ENCODE measurements at regions not wholly inside any gene's neighbourhood (a gene's known extent, or its start where the extent isn't known, plus 50 kb on each side); places are given as distances from the start of the nearest gene placed in this dataset.
A peak's percentile ranks its signal among the peaks of the same experiment; 100 is the strongest.

GRCh38 chr1:10901091-10901890 is 104.8 kb upstream of the CASZ1 start:
- Histone ChIP-seq H3K9ac (ENCODE audit: insufficient read length, low read depth) (peak overlapping the region; percentile 72), H3K27me3 (ENCODE audit: insufficient read depth, insufficient read length) (no peaks in the 10 kb centered on the region), H3K4me1 (ENCODE audit: insufficient read depth, insufficient read length) (peaks cover 23% of the 10 kb centered on the region), H3K4me3 (ENCODE audit: insufficient read length, low read depth) (peak overlapping the region; percentile 35), H3K36me3 (ENCODE audit: insufficient read depth, insufficient read length, low read length) (no peaks in the 10 kb centered on the region), H3K9me3 (ENCODE audit: insufficient read depth, low read length) (no peaks in the 10 kb centered on the region)
- TF ChIP-seq ZNF274 (IDR thresholded peaks at IDR 0.05; ENCODE audit: low read depth, low read length) (no peak), SUZ12 (IDR thresholded peaks at IDR 0.05; ENCODE audit: extremely low read depth, insufficient read depth, insufficient read length) (no peak), YY1 (IDR thresholded peaks at IDR 0.05; ENCODE audit: insufficient read depth, insufficient read length) (no peak)
- DNase-seq (ENCODE audit: low read depth, low spot score) = no peak

GRCh38 chr1:10901891-10902805 is 105.7 kb upstream of the CASZ1 start:
- Histone ChIP-seq H3K4me3 (ENCODE audit: insufficient read length, low read depth) (no peak overlapping the region), H3K9me3 (ENCODE audit: insufficient read depth, low read length) (no peaks in the 10 kb centered on the region), H3K4me1 (ENCODE audit: insufficient read depth, insufficient read length) (peaks cover 27% of the 10 kb centered on the region), H3K27me3 (ENCODE audit: insufficient read depth, insufficient read length) (no peaks in the 10 kb centered on the region), H3K9ac (ENCODE audit: insufficient read length, low read depth) (peak overlapping the region; percentile 44), H3K36me3 (ENCODE audit: insufficient read depth, insufficient read length, low read length) (no peaks in the 10 kb centered on the region)
- TF ChIP-seq YY1 (IDR thresholded peaks at IDR 0.05; ENCODE audit: insufficient read depth, insufficient read length) (no peak), ZNF274 (IDR thresholded peaks at IDR 0.05; ENCODE audit: low read depth, low read length) (no peak), SUZ12 (IDR thresholded peaks at IDR 0.05; ENCODE audit: extremely low read depth, insufficient read depth, insufficient read length) (no peak)
- no peak for DNase-seq (ENCODE audit: low read depth, low spot score)

GRCh38 chr1:10903421-10903820 is 107.0 kb upstream of the CASZ1 start:
- no peak for TF ChIP-seq SUZ12 (IDR thresholded peaks at IDR 0.05; ENCODE audit: extremely low read depth, insufficient read depth, insufficient read length)
- no peak for TF ChIP-seq ZNF274 (IDR thresholded peaks at IDR 0.05; ENCODE audit: low read depth, low read length)
- no peak for TF ChIP-seq YY1 (IDR thresholded peaks at IDR 0.05; ENCODE audit: insufficient read depth, insufficient read length)
- no peaks in the 10 kb centered on the region for H3K9me3 ChIP-seq (ENCODE audit: insufficient read depth, low read length)
- peaks cover 23% of the 10 kb centered on the region for H3K4me1 ChIP-seq (ENCODE audit: insufficient read depth, insufficient read length)
- H3K9ac ChIP-seq (ENCODE audit: insufficient read length, low read depth) = no peak overlapping the region
- no peaks in the 10 kb centered on the region for H3K36me3 ChIP-seq (ENCODE audit: insufficient read depth, insufficient read length, low read length)
- H3K27me3 ChIP-seq (ENCODE audit: insufficient read depth, insufficient read length) = no peaks in the 10 kb centered on the region
- no peak for DNase-seq (ENCODE audit: low read depth, low spot score)
- H3K4me3 ChIP-seq (ENCODE audit: insufficient read length, low read depth) = no peak overlapping the region

- DNase-seq (ENCODE audit: low read depth, low spot score) = no peak
- H3K36me3 ChIP-seq (ENCODE audit: insufficient read depth, insufficient read length, low read length) = no peaks in the 10 kb centered on the region
- no peaks in the 10 kb centered on the region for H3K9me3 ChIP-seq (ENCODE audit: insufficient read depth, low read length)
- no peak overlapping the region for H3K9ac ChIP-seq (ENCODE audit: insufficient read length, low read depth)
- peaks cover 20% of the 10 kb centered on the region for H3K4me1 ChIP-seq (ENCODE audit: insufficient read depth, insufficient read length)
- H3K27me3 ChIP-seq (ENCODE audit: insufficient read depth, insufficient read length) = no peaks in the 10 kb centered on the region
- TF ChIP-seq ZNF274 (IDR thresholded peaks at IDR 0.05; ENCODE audit: low read depth, low read length) = no peak
- TF ChIP-seq YY1 (IDR thresholded peaks at IDR 0.05; ENCODE audit: insufficient read depth, insufficient read length) = no peak
- TF ChIP-seq SUZ12 (IDR thresholded peaks at IDR 0.05; ENCODE audit: extremely low read depth, insufficient read depth, insufficient read length) = no peak
- H3K4me3 ChIP-seq (ENCODE audit: insufficient read length, low read depth) = no peak overlapping the region
These were observed 107.4 kb upstream of the CASZ1 start for GRCh38 chr1:10903821-10904220.

GRCh38 chr1:10904396-10905358 is 107.8 kb upstream of the TARDBP start:
- H3K9ac ChIP-seq (ENCODE audit: insufficient read length, low read depth) = no peak overlapping the region
- no peak for TF ChIP-seq YY1 (IDR thresholded peaks at IDR 0.05; ENCODE audit: insufficient read depth, insufficient read length)
- no peak for TF ChIP-seq SUZ12 (IDR thresholded peaks at IDR 0.05; ENCODE audit: extremely low read depth, insufficient read depth, insufficient read length)
- no peak for TF ChIP-seq ZNF274 (IDR thresholded peaks at IDR 0.05; ENCODE audit: low read depth, low read length)
- no peaks in the 10 kb centered on the region for H3K27me3 ChIP-seq (ENCODE audit: insufficient read depth, insufficient read length)
- H3K36me3 ChIP-seq (ENCODE audit: insufficient read depth, insufficient read length, low read length) = no peaks in the 10 kb centered on the region
- DNase-seq (ENCODE audit: low read depth, low spot score) = no peak
- H3K9me3 ChIP-seq (ENCODE audit: insufficient read depth, low read length) = no peaks in the 10 kb centered on the region
- H3K4me3 ChIP-seq (ENCODE audit: insufficient read length, low read depth) = no peak overlapping the region
- H3K4me1 ChIP-seq (ENCODE audit: insufficient read depth, insufficient read length) = peaks cover 18% of the 10 kb centered on the region

GRCh38 chr1:10905841-10906655 is 106.4 kb upstream of the TARDBP start:
- H3K9ac ChIP-seq (ENCODE audit: insufficient read length, low read depth) = no peak overlapping the region
- H3K36me3 ChIP-seq (ENCODE audit: insufficient read depth, insufficient read length, low read length) = no peaks in the 10 kb centered on the region
- TF ChIP-seq SUZ12 (IDR thresholded peaks at IDR 0.05; ENCODE audit: extremely low read depth, insufficient read depth, insufficient read length) (no peak), ZNF274 (IDR thresholded peaks at IDR 0.05; ENCODE audit: low read depth, low read length) (no peak), YY1 (IDR thresholded peaks at IDR 0.05; ENCODE audit: insufficient read depth, insufficient read length) (no peak)
- DNase-seq (ENCODE audit: low read depth, low spot score) = no peak
- H3K27me3 ChIP-seq (ENCODE audit: insufficient read depth, insufficient read length) = no peaks in the 10 kb centered on the region
- H3K9me3 ChIP-seq (ENCODE audit: insufficient read depth, low read length) = no peaks in the 10 kb centered on the region
- peaks cover 16% of the 10 kb centered on the region for H3K4me1 ChIP-seq (ENCODE audit: insufficient read depth, insufficient read length)
- H3K4me3 ChIP-seq (ENCODE audit: insufficient read length, low read depth) = no peak overlapping the region

All from NT2/D1 (cell line).